ENCODE measurements at regions not wholly inside any gene's neighbourhood (a gene's known extent, or its start where the extent isn't known, plus 50 kb on each side); places are given as distances from the start of the nearest gene placed in this dataset.

GRCh38 chr12:24113701-24114100 is 164.2 kb upstream of the SOX5 start:
- TF ChIP-seq, protein P1, sequence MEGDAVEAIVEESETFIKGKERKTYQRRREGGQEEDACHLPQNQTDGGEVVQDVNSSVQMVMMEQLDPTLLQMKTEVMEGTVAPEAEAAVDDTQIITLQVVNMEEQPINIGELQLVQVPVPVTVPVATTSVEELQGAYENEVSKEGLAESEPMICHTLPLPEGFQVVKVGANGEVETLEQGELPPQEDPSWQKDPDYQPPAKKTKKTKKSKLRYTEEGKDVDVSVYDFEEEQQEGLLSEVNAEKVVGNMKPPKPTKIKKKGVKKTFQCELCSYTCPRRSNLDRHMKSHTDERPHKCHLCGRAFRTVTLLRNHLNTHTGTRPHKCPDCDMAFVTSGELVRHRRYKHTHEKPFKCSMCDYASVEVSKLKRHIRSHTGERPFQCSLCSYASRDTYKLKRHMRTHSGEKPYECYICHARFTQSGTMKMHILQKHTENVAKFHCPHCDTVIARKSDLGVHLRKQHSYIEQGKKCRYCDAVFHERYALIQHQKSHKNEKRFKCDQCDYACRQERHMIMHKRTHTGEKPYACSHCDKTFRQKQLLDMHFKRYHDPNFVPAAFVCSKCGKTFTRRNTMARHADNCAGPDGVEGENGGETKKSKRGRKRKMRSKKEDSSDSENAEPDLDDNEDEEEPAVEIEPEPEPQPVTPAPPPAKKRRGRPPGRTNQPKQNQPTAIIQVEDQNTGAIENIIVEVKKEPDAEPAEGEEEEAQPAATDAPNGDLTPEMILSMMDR (IDR thresholded peaks at IDR 0.05; ENCODE audit: unreplicated experiment): no peak
- CTCF ChIA-PET: no interaction called here
- Mint-ChIP-seq H3K9me3 (ENCODE audit: low read depth, unreplicated experiment) (no peaks in the 10 kb centered on the region), H3K27ac (ENCODE audit: unreplicated experiment) (no peak overlapping the region), H3K4me1 (ENCODE audit: low read depth, unreplicated experiment) (no peaks in the 10 kb centered on the region), H3K36me3 (ENCODE audit: insufficient read depth, unreplicated experiment) (no peaks in the 10 kb centered on the region), H3K27me3 (ENCODE audit: unreplicated experiment) (no peaks in the 10 kb centered on the region), H3K4me3 (ENCODE audit: low read depth, unreplicated experiment) (no peak overlapping the region)
- intact Hi-C loops (cut with micrococcal nuclease; ENCODE audit: unreplicated experiment): loop anchor here (10.0 kb wide), 2 partner anchors 161 to 721 kb away; no protein-coding TSS in a partner anchor
- no peak for DNase-seq
- BruUV-seq (replicated peaks): no TSS peak

- Mint-ChIP-seq H3K27ac (ENCODE audit: unreplicated experiment) (no peak overlapping the region), H3K36me3 (ENCODE audit: insufficient read depth, unreplicated experiment) (no peaks in the 10 kb centered on the region), H3K4me1 (ENCODE audit: low read depth, unreplicated experiment) (no peaks in the 10 kb centered on the region), H3K9me3 (ENCODE audit: low read depth, unreplicated experiment) (no peaks in the 10 kb centered on the region), H3K4me3 (ENCODE audit: low read depth, unreplicated experiment) (no peak overlapping the region), H3K27me3 (ENCODE audit: unreplicated experiment) (no peaks in the 10 kb centered on the region)
- no peak for DNase-seq
- BruUV-seq (replicated peaks): no TSS peak
- CTCF ChIA-PET: interaction anchor here (0.6 kb wide), 1 partner anchor 65 kb away, joined by 4 read pairs; no protein-coding TSS in a partner anchor
- intact Hi-C loops (cut with micrococcal nuclease; ENCODE audit: unreplicated experiment): loop anchor here (10.0 kb wide), 2 partner anchors 163 to 723 kb away; no protein-coding TSS in a partner anchor
- TF ChIP-seq, protein P1 (IDR thresholded peaks at IDR 0.05; ENCODE audit: unreplicated experiment): no peak
Measured at GRCh38 chr12:24111616-24112015, 162.1 kb upstream of the SOX5 start.

DNA sequence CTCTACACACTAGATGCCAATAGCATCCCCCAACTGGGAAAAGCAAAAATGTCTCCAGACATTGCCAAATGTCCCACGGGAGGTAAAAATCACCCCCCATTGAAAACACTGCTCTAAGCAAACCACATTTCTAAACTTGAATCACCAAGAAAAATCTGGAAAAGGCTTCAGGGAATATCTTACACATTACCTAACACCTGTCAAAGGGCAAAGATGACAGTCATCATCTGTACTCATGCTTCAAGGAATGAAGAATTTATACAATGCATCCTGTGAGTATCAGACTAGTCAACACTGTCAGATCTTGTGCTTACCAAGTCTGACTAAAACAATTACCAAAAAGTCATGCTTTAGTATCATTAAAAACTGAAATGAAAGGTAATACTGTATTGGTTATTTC is 161.6 kb upstream of the SOX5 start:
- CTCF ChIA-PET: no interaction called here
- no peak overlapping the region for H3K4me3 Mint-ChIP-seq (ENCODE audit: low read depth, unreplicated experiment)
- BruUV-seq (replicated peaks): no TSS peak
- DNase-seq: no peak
- no peaks in the 10 kb centered on the region for H3K36me3 Mint-ChIP-seq (ENCODE audit: insufficient read depth, unreplicated experiment)
- no peak overlapping the region for H3K27ac Mint-ChIP-seq (ENCODE audit: unreplicated experiment)
- TF ChIP-seq, protein P1 (IDR thresholded peaks at IDR 0.05; ENCODE audit: unreplicated experiment): no peak
- no peaks in the 10 kb centered on the region for H3K27me3 Mint-ChIP-seq (ENCODE audit: unreplicated experiment)
- no peaks in the 10 kb centered on the region for H3K9me3 Mint-ChIP-seq (ENCODE audit: low read depth, unreplicated experiment)
- no peaks in the 10 kb centered on the region for H3K4me1 Mint-ChIP-seq (ENCODE audit: low read depth, unreplicated experiment)
- intact Hi-C loops (cut with micrococcal nuclease; ENCODE audit: unreplicated experiment): loop anchor here (10.0 kb wide), 2 partner anchors 164 to 724 kb away; no protein-coding TSS in a partner anchor

DNA sequence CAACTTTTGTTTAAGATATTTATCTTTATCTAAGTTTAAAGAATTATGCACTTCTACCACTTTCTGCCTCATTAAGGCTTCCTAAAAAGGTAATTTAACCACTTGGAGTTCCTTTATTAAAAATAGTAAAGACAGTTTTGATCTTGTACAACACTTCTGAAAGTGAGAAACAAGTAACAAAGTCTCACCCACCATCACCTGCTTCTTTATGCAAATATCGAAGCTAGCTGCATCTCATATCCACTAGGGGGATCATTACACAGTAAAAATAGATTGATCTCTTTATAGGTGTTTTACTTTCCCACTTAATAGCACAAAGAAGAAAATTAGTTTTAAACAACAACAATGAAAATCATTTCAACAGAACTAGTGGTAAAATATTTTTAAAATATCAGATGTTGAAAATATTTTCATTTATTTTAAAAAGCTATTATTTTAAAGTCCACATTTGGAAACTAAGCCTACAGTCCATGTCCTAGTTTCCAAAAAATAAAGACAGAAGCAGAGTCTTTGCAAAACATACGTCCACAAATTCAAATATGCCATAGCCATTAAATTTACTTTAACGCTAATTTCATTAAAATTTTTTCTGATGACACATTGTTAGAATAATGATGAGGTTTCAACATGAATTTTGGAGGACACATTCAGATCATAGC is 160.0 kb upstream of the SOX5 start:
- H3K27me3 Mint-ChIP-seq (ENCODE audit: unreplicated experiment): no peaks in the 10 kb centered on the region
- TF ChIP-seq, protein P1 (IDR thresholded peaks at IDR 0.05; ENCODE audit: unreplicated experiment): peak; percentile 24
- H3K4me3 Mint-ChIP-seq (ENCODE audit: low read depth, unreplicated experiment): no peak overlapping the region
- H3K4me1 Mint-ChIP-seq (ENCODE audit: low read depth, unreplicated experiment): no peaks in the 10 kb centered on the region
- no peak for DNase-seq
- intact Hi-C loops (cut with micrococcal nuclease; ENCODE audit: unreplicated experiment): loop anchor here (2.0 to 10.0 kb wide), 4 partner anchors 165 to 725 kb away; no protein-coding TSS in a partner anchor
- H3K9me3 Mint-ChIP-seq (ENCODE audit: low read depth, unreplicated experiment): no peaks in the 10 kb centered on the region
- no TSS peak for BruUV-seq (replicated peaks)
- no peaks in the 10 kb centered on the region for H3K36me3 Mint-ChIP-seq (ENCODE audit: insufficient read depth, unreplicated experiment)
- no peak overlapping the region for H3K27ac Mint-ChIP-seq (ENCODE audit: unreplicated experiment)
- CTCF ChIA-PET: interaction anchor here (0.6 kb wide), 1 partner anchor 488 kb away, joined by 3 read pairs; no protein-coding TSS in a partner anchor

Measured in Calu3 (cell line).